GM18951 (cell line): ENCODE measurements at regions not wholly inside any gene's neighbourhood (a gene's known extent, or its start where the extent isn't known, plus 50 kb on each side); places are given as distances from the start of the nearest gene placed in this dataset.

Experiments used
- POLR2A ChIP-seq: IDR thresholded peaks from 4 replicates; pipeline ENCODE4 v1.6.1; 2011; ENCODE audit warnings: mild to moderate bottlenecking; ENCODE audit not compliant: insufficient read length, insufficient read depth; ENCODE audit errors: extremely low read depth
- in situ Hi-C: fragments of 300-500 bp; cut with MboI; formaldehyde crosslinking; loops from one replicate; pipeline ENCODE4 v1.12.0; 2022; ENCODE audit warnings: low sequenced_read_pairs, mixed read lengths, inconsistent platforms; ENCODE audit not compliant: unreplicated experiment

GRCh38 chr9:13791816-13792215 is 512.3 kb upstream of the MPDZ start:
- in situ Hi-C loops: no loop called here
- no peak for TF ChIP-seq POLR2A

- in situ Hi-C loops: no loop called here
Measured at GRCh38 chr9:13790055-13790454, 510.6 kb upstream of the MPDZ start.

GRCh38 chr9:13787234-13787833 is 507.8 kb upstream of the MPDZ start:
- in situ Hi-C loops: no loop called here
- TF ChIP-seq POLR2A: no peak

More at GRCh38 chr9:13790055-13790454, 510.6 kb upstream of the MPDZ start:
- TF ChIP-seq POLR2A: no peak

- TF ChIP-seq POLR2A: no peak
- in situ Hi-C loops: no loop called here
Measured at GRCh38 chr9:13786711-13787110, 507.2 kb upstream of the MPDZ start.

GRCh38 chr9:13786131-13786530 is 506.6 kb upstream of the MPDZ start:
- no peak for TF ChIP-seq POLR2A
- in situ Hi-C loops: no loop called here

GRCh38 chr9:13779106-13779505 is 499.6 kb upstream of the MPDZ start:
- TF ChIP-seq POLR2A: no peak
- in situ Hi-C loops: no loop called here

GRCh38 chr9:13778631-13779030 is 499.1 kb upstream of the MPDZ start:
- no peak for TF ChIP-seq POLR2A
- in situ Hi-C loops: no loop called here

GRCh38 chr9:13770956-13771355 is 491.5 kb upstream of the MPDZ start:
- TF ChIP-seq POLR2A: no peak
- in situ Hi-C loops: no loop called here

GRCh38 chr9:13769641-13770040 is 490.1 kb upstream of the MPDZ start:
- no peak for TF ChIP-seq POLR2A

GRCh38 chr9:13769006-13769405 is 489.5 kb upstream of the MPDZ start:
- TF ChIP-seq POLR2A: no peak
- in situ Hi-C loops: no loop called here

More at GRCh38 chr9:13769641-13770040, 490.1 kb upstream of the MPDZ start:
- in situ Hi-C loops: no loop called here

- TF ChIP-seq POLR2A: no peak
- in situ Hi-C loops: no loop called here
Measured at GRCh38 chr9:13762209-13762608, 482.7 kb upstream of the MPDZ start.

- in situ Hi-C loops: no loop called here
Measured at GRCh38 chr9:13759551-13759950, 480.1 kb upstream of the MPDZ start.

GRCh38 chr9:13758936-13759335 is 479.4 kb upstream of the MPDZ start:
- TF ChIP-seq POLR2A: no peak
- in situ Hi-C loops: no loop called here

More at GRCh38 chr9:13759551-13759950, 480.1 kb upstream of the MPDZ start:
- TF ChIP-seq POLR2A: no peak

GRCh38 chr9:13756943-13757342 is 477.5 kb upstream of the MPDZ start:
- in situ Hi-C loops: no loop called here
- TF ChIP-seq POLR2A: no peak

GRCh38 chr9:13755551-13755950 is 476.1 kb upstream of the MPDZ start:
- no peak for TF ChIP-seq POLR2A
- in situ Hi-C loops: no loop called here
